ENCODE measurements at regions not wholly inside any gene's neighbourhood (a gene's known extent, or its start where the extent isn't known, plus 50 kb on each side); places are given as distances from the start of the nearest gene placed in this dataset.
"Not testable (repeated sequence)": the region's sequence is repeated elsewhere in the genome, so short reads cannot be mapped to it uniquely, and the experiment has no call there.

- no peak for DNase-seq
Observed at GRCh38 chr11:45378516-45378915, 92.4 kb upstream of the SYT13 start.

- DNase-seq, result no peak
Observed at GRCh38 chr11:45374653-45375059, 88.5 kb upstream of the SYT13 start.

- DNase-seq, result no peak
Observed at GRCh38 chr11:45374130-45374529, 88.0 kb upstream of the SYT13 start.

GRCh38 chr11:45373506-45374035, 87.4 kb upstream of the SYT13 start:
- DNase-seq, result no peak

- not testable (repeated sequence) for DNase-seq
Observed at GRCh38 chr11:45372414-45372813, 86.3 kb upstream of the SYT13 start.

GRCh38 chr11:45371251-45372115, 85.3 kb upstream of the SYT13 start:
- DNase-seq, result no peak

GRCh38 chr11:45369313-45369712, 83.2 kb upstream of the SYT13 start:
- no peak for DNase-seq

GRCh38 chr11:45368697-45369096, 82.6 kb upstream of the SYT13 start:
- no peak for DNase-seq

- no peak for DNase-seq
Observed at GRCh38 chr11:45366619-45367190, 80.6 kb upstream of the SYT13 start.

- no peak for DNase-seq
Observed at GRCh38 chr11:45365961-45366618, 79.9 kb upstream of the SYT13 start.

GRCh38 chr11:45362636-45363035, 76.5 kb upstream of the SYT13 start:
- DNase-seq, result no peak

- DNase-seq, result no peak
Observed at GRCh38 chr11:45361551-45361950, 75.4 kb upstream of the SYT13 start.

GRCh38 chr11:45355706-45356041, 69.5 kb upstream of the SYT13 start:
- no peak for DNase-seq

- no peak for DNase-seq
Observed at GRCh38 chr11:45354976-45355705, 69.0 kb upstream of the SYT13 start.

- DNase-seq, result no peak
Observed at GRCh38 chr11:45348729-45349128, 62.6 kb upstream of the SYT13 start.

GRCh38 chr11:45347348-45348082, 61.4 kb upstream of the SYT13 start:
- DNase-seq, result no peak

- no peak for DNase-seq
Observed at GRCh38 chr11:45345491-45345890, 59.4 kb upstream of the SYT13 start.

GRCh38 chr11:45344028-45344427, 57.9 kb upstream of the SYT13 start:
- no peak for DNase-seq

- no peak for DNase-seq
Observed at GRCh38 chr11:45343444-45343843, 57.3 kb upstream of the SYT13 start.

GRCh38 chr11:45341372-45341771, 55.2 kb upstream of the SYT13 start:
- no peak for DNase-seq

- DNase-seq, result peak; percentile 51
Observed at GRCh38 chr11:45339729-45340519, 53.8 kb upstream of the SYT13 start.
